SK-N-SH (cell line): ENCODE measurements at regions not wholly inside any gene's neighbourhood (a gene's known extent, or its start where the extent isn't known, plus 50 kb on each side); places are given as distances from the start of the nearest gene placed in this dataset.

Experiments used
- CTCF ChIA-PET: fragments of 300-600, 350-600 bp; formaldehyde crosslinking; extraction: SDS; loops from one replicate; lab custom pipeline; 2021; lab: Yijun Ruan, JAX
- POLR2A ChIA-PET: fragments of 350-600 bp; sonication (Branson Sonifier 250); formaldehyde crosslinking; extraction: SDS; loops from one replicate; lab custom pipeline; 2020; ENCODE audit warnings: antibody characterized with exemption, inconsistent platforms; lab: Yijun Ruan, JAX
- DNase-seq: peaks from one replicate; pipeline ENCODE4 v3.0.0; 2012
- H2AFZ ChIP-seq: fragments of 200-600 bp; sonication (generic); 2 replicates; pipeline ENCODE4 v1.8.1; 2016; ENCODE audit warnings: antibody characterized with exemption, mild to moderate bottlenecking, low read depth
- H3F3A ChIP-seq: fragments of 200-600 bp; sonication (generic); replicated peaks from 2 replicates; pipeline ENCODE3; 2016; ENCODE audit warnings: antibody characterized with exemption, mild to moderate bottlenecking; ENCODE audit not compliant: insufficient read depth
- H3K27ac ChIP-seq, 2 experiments: fragments of 200-500 bp in 1 of 2; fragments of 200-600 bp in 1 of 2; sonication (Bioruptor generic) in 1 of 2; sonication (generic), shearing (Covaris generic) in 1 of 2; 2 replicates each; pipeline versions ENCODE4 v1.5.1 to v1.6.1; 2014 to 2016; ENCODE audit warnings: low read depth in 2 of 2, inconsistent platforms in 1 of 2, low read length in 1 of 2, mild to moderate bottlenecking in 1 of 2, mixed read lengths in 1 of 2
- H3K27me3 ChIP-seq: fragments of 200-600 bp; sonication (generic), shearing (Covaris generic); 2 replicates; pipeline ENCODE4 v1.6.1; 2016; ENCODE audit warnings: mixed run types; ENCODE audit not compliant: insufficient read depth
- H3K36me3 ChIP-seq, 2 experiments: fragments of 200-500 bp in 1 of 2; fragments of 200-600 bp in 1 of 2; sonication (Bioruptor generic) in 1 of 2; sonication (generic) in 1 of 2; replicated peaks in 1 of 2; 2 replicates each; pipeline versions ENCODE3 to v1.5.1; 2014 to 2016; ENCODE audit warnings: low read length in 1 of 2, mild to moderate bottlenecking in 1 of 2; ENCODE audit not compliant: insufficient read depth in 2 of 2, control insufficient read depth in 1 of 2
- H3K4me1 ChIP-seq, 2 experiments: fragments of 200-500 bp in 1 of 2; fragments of 200-600 bp in 1 of 2; sonication (Bioruptor generic) in 1 of 2; sonication (generic), shearing (Covaris generic) in 1 of 2; 2 replicates each; pipeline versions ENCODE4 v1.5.1 to v1.6.1; 2014 to 2016; ENCODE audit warnings: low read depth in 1 of 2, low read length in 1 of 2, mixed run types in 1 of 2; ENCODE audit not compliant: insufficient read depth in 2 of 2, control insufficient read depth in 1 of 2
- H3K4me2 ChIP-seq: fragments of 200-600 bp; sonication (generic), shearing (Covaris generic); 2 replicates; pipeline ENCODE4 v1.6.1; 2017; ENCODE audit warnings: mixed run types
- H3K4me3 ChIP-seq, 2 experiments: fragments of 200-500 bp in 1 of 2; fragments of 200-600 bp in 1 of 2; sonication (Bioruptor generic) in 1 of 2; sonication (generic), shearing (Covaris generic) in 1 of 2; 2 replicates each; pipeline versions ENCODE4 v1.5.1 to v1.8.1; 2014 to 2016; ENCODE audit warnings: low read depth in 2 of 2, inconsistent platforms in 1 of 2, low read length in 1 of 2, mild to moderate bottlenecking in 1 of 2, mixed read lengths in 1 of 2, moderate library complexity in 1 of 2
- H3K79me2 ChIP-seq: fragments of 200-600 bp; sonication (generic); 2 replicates; pipeline ENCODE4 v1.8.1; 2017; ENCODE audit warnings: mild to moderate bottlenecking; ENCODE audit not compliant: insufficient read depth
- H3K9ac ChIP-seq: fragments of 200-600 bp; sonication (generic); 2 replicates; pipeline ENCODE4 v1.6.1; 2017; ENCODE audit warnings: mixed run types
- H3K9me2 ChIP-seq: fragments of 200-600 bp; sonication (generic); 2 replicates; pipeline ENCODE4 v1.6.1; 2017; ENCODE audit warnings: mixed run types
- H3K9me3 ChIP-seq: fragments of 200-600 bp; sonication (generic); 2 replicates; pipeline ENCODE4 v1.6.1; 2017; ENCODE audit warnings: mixed run types, mild to moderate bottlenecking, moderate library complexity
- H4K20me1 ChIP-seq: fragments of 200-600 bp; sonication (generic); 2 replicates; pipeline ENCODE4 v1.6.1; 2017; ENCODE audit warnings: mild to moderate bottlenecking, mixed run types; ENCODE audit not compliant: insufficient read depth
- ELF1 ChIP-seq: IDR thresholded peaks from 2 replicates; pipeline ENCODE4 v1.4.0; 2012
- FOSL2 ChIP-seq: IDR thresholded peaks from 2 replicates; pipeline ENCODE4 v1.4.0; 2012; ENCODE audit warnings: low read depth, mild to moderate bottlenecking, moderate library complexity, borderline replicate concordance
- GABPA ChIP-seq: IDR thresholded peaks from 2 replicates; pipeline ENCODE4 v1.4.0; 2012; ENCODE audit warnings: low read depth, mild to moderate bottlenecking
- MXI1 ChIP-seq: IDR thresholded peaks from 2 replicates; pipeline ENCODE4 v1.6.1; 2012; ENCODE audit warnings: mild to moderate bottlenecking, low read depth, low read length, improper control_type of control experiment
- NRF1 ChIP-seq: IDR thresholded peaks from 2 replicates; pipeline ENCODE4 v1.6.1; 2012; ENCODE audit warnings: low read depth, mild to moderate bottlenecking, low read length
- POLR2AphosphoS5 ChIP-seq: IDR thresholded peaks from 2 replicates; pipeline ENCODE4 v1.6.1; 2012; ENCODE audit warnings: low read depth, low read length
- SMC3 ChIP-seq: IDR thresholded peaks from 2 replicates; pipeline ENCODE4 v1.6.1; 2012; ENCODE audit warnings: low read depth, low read length, improper control_type of control experiment
- TCF12 ChIP-seq: IDR thresholded peaks from 2 replicates; pipeline ENCODE4 v1.4.0; 2012
- WGBS: methylation state at CpG from one replicate; pipeline ENCODE4 v1.1.6; 2017; ENCODE audit warnings: low lambda C conversion rate; 5-methylcytosine and 5-hydroxymethylcytosine counted together
- TF ChIP-seq, protein P1 (sequence below): IDR thresholded peaks from 2 replicates; pipeline ENCODE4 v1.6.1; 2012; ENCODE audit warnings: mild to moderate bottlenecking, low read depth, low read length, moderate library complexity
- TF ChIP-seq, protein P2 (sequence below): fragments of 200-600 bp; sonication (generic); IDR thresholded peaks from 2 replicates; pipeline ENCODE4 v1.6.1; 2017; ENCODE audit warnings: antibody characterized with exemption, mild to moderate bottlenecking, moderate library complexity
- TF ChIP-seq, protein P3 (sequence below): IDR thresholded peaks from 2 replicates; pipeline ENCODE4 v1.4.0; 2012; ENCODE audit warnings: low read depth
- TF ChIP-seq, protein P4 (sequence below): IDR thresholded peaks from 2 replicates; pipeline ENCODE4 v1.4.0; 2012; ENCODE audit warnings: low read depth, borderline replicate concordance

DNA sequence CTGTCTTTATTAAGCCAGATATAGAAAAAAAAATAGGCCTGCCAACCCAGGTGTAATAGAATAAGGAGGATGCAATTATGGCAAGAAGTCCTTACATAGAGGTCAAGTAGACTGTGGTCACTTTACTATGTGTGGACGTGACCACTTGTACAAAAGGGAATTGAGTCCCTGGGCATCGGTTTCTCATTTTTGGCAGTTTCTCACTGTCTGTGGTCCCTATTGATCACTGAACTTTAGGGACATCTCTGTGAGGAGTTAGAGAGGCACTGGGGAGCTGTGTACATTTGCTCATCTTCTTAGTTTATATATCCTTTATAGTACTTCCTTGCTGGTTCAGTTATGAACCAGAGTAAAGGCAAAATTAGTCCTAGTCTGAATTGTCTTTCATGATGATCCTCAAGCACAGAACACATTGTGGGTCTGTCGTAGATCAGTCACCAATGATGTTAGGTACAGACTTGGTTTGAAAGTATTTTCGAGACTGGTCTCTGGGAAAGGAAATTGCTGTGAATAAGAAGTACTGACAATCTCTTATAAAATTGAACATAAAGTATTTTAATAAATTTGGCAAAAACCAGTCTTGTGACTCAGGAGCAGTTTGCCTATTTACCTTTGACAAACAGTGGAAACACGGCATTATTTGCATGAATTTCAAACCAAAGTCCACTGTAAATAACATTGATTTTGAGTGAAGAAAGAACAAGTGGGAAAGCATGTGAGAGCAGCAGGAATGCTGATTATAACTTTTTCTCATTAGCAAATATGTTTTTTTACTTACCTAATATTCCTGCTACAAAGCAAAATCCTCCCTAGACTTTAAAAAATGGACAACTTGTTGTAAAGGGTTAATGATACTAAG, 218.9 kb upstream of the DPH6 start:
- no peaks in the 10 kb centered on the region for H3F3A ChIP-seq
- no peaks in the 10 kb centered on the region for H3K4me1 ChIP-seq
- no peak overlapping the region for H3K9ac ChIP-seq
- TF ChIP-seq, protein P1, sequence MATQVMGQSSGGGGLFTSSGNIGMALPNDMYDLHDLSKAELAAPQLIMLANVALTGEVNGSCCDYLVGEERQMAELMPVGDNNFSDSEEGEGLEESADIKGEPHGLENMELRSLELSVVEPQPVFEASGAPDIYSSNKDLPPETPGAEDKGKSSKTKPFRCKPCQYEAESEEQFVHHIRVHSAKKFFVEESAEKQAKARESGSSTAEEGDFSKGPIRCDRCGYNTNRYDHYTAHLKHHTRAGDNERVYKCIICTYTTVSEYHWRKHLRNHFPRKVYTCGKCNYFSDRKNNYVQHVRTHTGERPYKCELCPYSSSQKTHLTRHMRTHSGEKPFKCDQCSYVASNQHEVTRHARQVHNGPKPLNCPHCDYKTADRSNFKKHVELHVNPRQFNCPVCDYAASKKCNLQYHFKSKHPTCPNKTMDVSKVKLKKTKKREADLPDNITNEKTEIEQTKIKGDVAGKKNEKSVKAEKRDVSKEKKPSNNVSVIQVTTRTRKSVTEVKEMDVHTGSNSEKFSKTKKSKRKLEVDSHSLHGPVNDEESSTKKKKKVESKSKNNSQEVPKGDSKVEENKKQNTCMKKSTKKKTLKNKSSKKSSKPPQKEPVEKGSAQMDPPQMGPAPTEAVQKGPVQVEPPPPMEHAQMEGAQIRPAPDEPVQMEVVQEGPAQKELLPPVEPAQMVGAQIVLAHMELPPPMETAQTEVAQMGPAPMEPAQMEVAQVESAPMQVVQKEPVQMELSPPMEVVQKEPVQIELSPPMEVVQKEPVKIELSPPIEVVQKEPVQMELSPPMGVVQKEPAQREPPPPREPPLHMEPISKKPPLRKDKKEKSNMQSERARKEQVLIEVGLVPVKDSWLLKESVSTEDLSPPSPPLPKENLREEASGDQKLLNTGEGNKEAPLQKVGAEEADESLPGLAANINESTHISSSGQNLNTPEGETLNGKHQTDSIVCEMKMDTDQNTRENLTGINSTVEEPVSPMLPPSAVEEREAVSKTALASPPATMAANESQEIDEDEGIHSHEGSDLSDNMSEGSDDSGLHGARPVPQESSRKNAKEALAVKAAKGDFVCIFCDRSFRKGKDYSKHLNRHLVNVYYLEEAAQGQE, result no peak
- TF ChIP-seq, protein P2, sequence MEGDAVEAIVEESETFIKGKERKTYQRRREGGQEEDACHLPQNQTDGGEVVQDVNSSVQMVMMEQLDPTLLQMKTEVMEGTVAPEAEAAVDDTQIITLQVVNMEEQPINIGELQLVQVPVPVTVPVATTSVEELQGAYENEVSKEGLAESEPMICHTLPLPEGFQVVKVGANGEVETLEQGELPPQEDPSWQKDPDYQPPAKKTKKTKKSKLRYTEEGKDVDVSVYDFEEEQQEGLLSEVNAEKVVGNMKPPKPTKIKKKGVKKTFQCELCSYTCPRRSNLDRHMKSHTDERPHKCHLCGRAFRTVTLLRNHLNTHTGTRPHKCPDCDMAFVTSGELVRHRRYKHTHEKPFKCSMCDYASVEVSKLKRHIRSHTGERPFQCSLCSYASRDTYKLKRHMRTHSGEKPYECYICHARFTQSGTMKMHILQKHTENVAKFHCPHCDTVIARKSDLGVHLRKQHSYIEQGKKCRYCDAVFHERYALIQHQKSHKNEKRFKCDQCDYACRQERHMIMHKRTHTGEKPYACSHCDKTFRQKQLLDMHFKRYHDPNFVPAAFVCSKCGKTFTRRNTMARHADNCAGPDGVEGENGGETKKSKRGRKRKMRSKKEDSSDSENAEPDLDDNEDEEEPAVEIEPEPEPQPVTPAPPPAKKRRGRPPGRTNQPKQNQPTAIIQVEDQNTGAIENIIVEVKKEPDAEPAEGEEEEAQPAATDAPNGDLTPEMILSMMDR, result no peak
- TF ChIP-seq NRF1, result no peak
- no peak for TF ChIP-seq GABPA
- TF ChIP-seq TCF12, result no peak
- no peak for TF ChIP-seq SMC3
- no peak for TF ChIP-seq POLR2AphosphoS5
- TF ChIP-seq, protein P3, sequence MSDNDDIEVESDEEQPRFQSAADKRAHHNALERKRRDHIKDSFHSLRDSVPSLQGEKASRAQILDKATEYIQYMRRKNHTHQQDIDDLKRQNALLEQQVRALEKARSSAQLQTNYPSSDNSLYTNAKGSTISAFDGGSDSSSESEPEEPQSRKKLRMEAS, result no peak
- no peak for TF ChIP-seq MXI1
- TF ChIP-seq, protein P4, sequence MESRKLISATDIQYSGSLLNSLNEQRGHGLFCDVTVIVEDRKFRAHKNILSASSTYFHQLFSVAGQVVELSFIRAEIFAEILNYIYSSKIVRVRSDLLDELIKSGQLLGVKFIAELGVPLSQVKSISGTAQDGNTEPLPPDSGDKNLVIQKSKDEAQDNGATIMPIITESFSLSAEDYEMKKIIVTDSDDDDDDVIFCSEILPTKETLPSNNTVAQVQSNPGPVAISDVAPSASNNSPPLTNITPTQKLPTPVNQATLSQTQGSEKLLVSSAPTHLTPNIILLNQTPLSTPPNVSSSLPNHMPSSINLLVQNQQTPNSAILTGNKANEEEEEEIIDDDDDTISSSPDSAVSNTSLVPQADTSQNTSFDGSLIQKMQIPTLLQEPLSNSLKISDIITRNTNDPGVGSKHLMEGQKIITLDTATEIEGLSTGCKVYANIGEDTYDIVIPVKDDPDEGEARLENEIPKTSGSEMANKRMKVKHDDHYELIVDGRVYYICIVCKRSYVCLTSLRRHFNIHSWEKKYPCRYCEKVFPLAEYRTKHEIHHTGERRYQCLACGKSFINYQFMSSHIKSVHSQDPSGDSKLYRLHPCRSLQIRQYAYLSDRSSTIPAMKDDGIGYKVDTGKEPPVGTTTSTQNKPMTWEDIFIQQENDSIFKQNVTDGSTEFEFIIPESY, result no peak
- TF ChIP-seq FOSL2, result no peak
- no peak for TF ChIP-seq ELF1
- DNase-seq, result no peak
- ChIA-PET POLR2A (no interaction called here), CTCF (interaction anchor here (4.1 kb wide), 1 partner anchor 13 kb away, joined by 21 read pairs; no protein-coding TSS in a partner anchor)
- H3K27me3 ChIP-seq, result no peaks in the 10 kb centered on the region
- H3K36me3 ChIP-seq, result no peaks in the 10 kb centered on the region
- 94% methylated on average over 5 of the region's 5 CpGs for WGBS
- H3K4me2 ChIP-seq, result no peak overlapping the region
- H4K20me1 ChIP-seq, result no peaks in the 10 kb centered on the region
- H3K27ac ChIP-seq, result no peak overlapping the region
- H3K9me3 ChIP-seq, result no peaks in the 10 kb centered on the region
- no peaks in the 10 kb centered on the region for H3K9me2 ChIP-seq
- no peaks in the 10 kb centered on the region for H3K79me2 ChIP-seq
- H3K4me3 ChIP-seq, result no peak overlapping the region
- H2AFZ ChIP-seq, result no peak overlapping the region
